ENCODE measurements at regions not wholly inside any gene's neighbourhood (a gene's known extent, or its start where the extent isn't known, plus 50 kb on each side); places are given as distances from the start of the nearest gene placed in this dataset.
"Not testable (repeated sequence)": the region's sequence is repeated elsewhere in the genome, so short reads cannot be mapped to it uniquely, and the experiment has no call there.

DNA sequence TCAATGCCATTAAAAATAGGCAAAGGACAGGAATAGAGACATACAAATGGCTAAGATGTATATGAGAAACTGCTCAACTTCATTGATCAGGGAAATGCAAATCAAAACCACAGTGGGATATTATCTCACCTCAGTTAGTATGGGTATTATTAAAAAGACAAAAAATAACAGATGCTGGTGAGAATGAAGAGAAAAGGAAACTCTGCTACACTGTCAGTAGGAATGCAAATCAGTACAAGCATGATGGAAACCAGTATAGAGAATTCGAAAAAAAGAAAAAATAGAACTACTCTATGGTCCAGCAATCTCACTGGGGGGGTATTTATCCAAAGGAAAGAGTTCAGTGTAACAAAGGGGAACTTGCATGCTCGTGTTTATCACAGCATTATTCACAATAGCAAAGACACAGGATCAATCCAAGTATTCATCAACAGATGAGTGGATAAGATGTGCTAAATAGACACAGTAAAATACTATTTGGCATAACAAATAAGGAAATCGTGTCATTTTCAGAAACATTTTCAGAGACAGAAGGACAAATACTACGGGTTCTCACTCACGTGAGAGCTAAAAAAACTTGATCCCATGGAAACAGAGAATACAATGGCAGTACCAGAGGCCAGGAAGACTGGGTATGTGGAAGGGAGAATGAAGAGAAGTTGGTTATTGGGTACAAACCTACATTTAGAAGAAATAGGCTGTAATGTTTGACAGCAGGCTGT lies 60.6 kb downstream of the CCDC74A start:
- H3K9me3 ChIP-seq (ENCODE audit: control insufficient read depth in 4 of 4, low read length in 3 of 4), result peaks cover 0 to 2% (median 0%) of the 10 kb centered on the region in 4 donors
- H3K36me3 ChIP-seq (ENCODE audit: control insufficient read depth in 4 of 4, insufficient read depth in 3 of 4, low read depth in 1 of 4, low read length in 3 of 4), result no peaks in the 10 kb centered on the region
- H3K4me1 ChIP-seq (ENCODE audit: control insufficient read depth in 4 of 4, insufficient read depth in 4 of 4, low read length in 3 of 4), result no peaks in the 10 kb centered on the region
- no peak overlapping the region for H3K4me3 ChIP-seq (ENCODE audit: low read depth in 1 of 3, low read length in 3 of 3)
- no peak overlapping the region for H3K9ac ChIP-seq (ENCODE audit: low read depth in 1 of 2, low read length in 2 of 2)
- no peak overlapping the region for H3K27ac ChIP-seq (ENCODE audit: low read depth in 1 of 2, low read length in 2 of 2)
- no peaks in the 10 kb centered on the region for H3K27me3 ChIP-seq (ENCODE audit: control insufficient read depth in 4 of 4, insufficient read depth in 4 of 4, low read length in 3 of 4)
- 59% methylated on average over 5 of the region's 5 CpGs for WGBS
- TF ChIP-seq SP1 (IDR thresholded peaks at IDR 0.05) (no peak), RAD21 (IDR thresholded peaks at IDR 0.05) (no peak), FOXA1 (IDR thresholded peaks at IDR 0.05) (no peak), RXRA (IDR thresholded peaks at IDR 0.05) (no peak), FOXA2 (IDR thresholded peaks at IDR 0.05) (no peak), TAF1 (conservative IDR thresholded peaks at IDR 0.05) (no peak), HNF4A (conservative IDR thresholded peaks at IDR 0.05) (no peak), HNF4G (IDR thresholded peaks at IDR 0.05) (no peak), EGR1 (IDR thresholded peaks at IDR 0.05; ENCODE audit: low read depth in 2 of 2) (no peak), NR2F2 (IDR thresholded peaks at IDR 0.05) (no peak)
- TF ChIP-seq, protein P1, sequence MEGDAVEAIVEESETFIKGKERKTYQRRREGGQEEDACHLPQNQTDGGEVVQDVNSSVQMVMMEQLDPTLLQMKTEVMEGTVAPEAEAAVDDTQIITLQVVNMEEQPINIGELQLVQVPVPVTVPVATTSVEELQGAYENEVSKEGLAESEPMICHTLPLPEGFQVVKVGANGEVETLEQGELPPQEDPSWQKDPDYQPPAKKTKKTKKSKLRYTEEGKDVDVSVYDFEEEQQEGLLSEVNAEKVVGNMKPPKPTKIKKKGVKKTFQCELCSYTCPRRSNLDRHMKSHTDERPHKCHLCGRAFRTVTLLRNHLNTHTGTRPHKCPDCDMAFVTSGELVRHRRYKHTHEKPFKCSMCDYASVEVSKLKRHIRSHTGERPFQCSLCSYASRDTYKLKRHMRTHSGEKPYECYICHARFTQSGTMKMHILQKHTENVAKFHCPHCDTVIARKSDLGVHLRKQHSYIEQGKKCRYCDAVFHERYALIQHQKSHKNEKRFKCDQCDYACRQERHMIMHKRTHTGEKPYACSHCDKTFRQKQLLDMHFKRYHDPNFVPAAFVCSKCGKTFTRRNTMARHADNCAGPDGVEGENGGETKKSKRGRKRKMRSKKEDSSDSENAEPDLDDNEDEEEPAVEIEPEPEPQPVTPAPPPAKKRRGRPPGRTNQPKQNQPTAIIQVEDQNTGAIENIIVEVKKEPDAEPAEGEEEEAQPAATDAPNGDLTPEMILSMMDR (IDR thresholded peaks at IDR 0.05; ENCODE audit: low read depth, low read length, missing input control), result no peak
- TF ChIP-seq, protein P2, sequence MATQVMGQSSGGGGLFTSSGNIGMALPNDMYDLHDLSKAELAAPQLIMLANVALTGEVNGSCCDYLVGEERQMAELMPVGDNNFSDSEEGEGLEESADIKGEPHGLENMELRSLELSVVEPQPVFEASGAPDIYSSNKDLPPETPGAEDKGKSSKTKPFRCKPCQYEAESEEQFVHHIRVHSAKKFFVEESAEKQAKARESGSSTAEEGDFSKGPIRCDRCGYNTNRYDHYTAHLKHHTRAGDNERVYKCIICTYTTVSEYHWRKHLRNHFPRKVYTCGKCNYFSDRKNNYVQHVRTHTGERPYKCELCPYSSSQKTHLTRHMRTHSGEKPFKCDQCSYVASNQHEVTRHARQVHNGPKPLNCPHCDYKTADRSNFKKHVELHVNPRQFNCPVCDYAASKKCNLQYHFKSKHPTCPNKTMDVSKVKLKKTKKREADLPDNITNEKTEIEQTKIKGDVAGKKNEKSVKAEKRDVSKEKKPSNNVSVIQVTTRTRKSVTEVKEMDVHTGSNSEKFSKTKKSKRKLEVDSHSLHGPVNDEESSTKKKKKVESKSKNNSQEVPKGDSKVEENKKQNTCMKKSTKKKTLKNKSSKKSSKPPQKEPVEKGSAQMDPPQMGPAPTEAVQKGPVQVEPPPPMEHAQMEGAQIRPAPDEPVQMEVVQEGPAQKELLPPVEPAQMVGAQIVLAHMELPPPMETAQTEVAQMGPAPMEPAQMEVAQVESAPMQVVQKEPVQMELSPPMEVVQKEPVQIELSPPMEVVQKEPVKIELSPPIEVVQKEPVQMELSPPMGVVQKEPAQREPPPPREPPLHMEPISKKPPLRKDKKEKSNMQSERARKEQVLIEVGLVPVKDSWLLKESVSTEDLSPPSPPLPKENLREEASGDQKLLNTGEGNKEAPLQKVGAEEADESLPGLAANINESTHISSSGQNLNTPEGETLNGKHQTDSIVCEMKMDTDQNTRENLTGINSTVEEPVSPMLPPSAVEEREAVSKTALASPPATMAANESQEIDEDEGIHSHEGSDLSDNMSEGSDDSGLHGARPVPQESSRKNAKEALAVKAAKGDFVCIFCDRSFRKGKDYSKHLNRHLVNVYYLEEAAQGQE (IDR thresholded peaks at IDR 0.05), result no peak
- TF ChIP-seq, protein P3, sequence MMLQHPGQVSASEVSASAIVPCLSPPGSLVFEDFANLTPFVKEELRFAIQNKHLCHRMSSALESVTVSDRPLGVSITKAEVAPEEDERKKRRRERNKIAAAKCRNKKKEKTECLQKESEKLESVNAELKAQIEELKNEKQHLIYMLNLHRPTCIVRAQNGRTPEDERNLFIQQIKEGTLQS (IDR thresholded peaks at IDR 0.05), result no peak
- TF ChIP-seq, protein P4, sequence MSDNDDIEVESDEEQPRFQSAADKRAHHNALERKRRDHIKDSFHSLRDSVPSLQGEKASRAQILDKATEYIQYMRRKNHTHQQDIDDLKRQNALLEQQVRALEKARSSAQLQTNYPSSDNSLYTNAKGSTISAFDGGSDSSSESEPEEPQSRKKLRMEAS (IDR thresholded peaks at IDR 0.05), result no peak
- no peak for DNase-seq (ENCODE audit: low spot score)

DNA sequence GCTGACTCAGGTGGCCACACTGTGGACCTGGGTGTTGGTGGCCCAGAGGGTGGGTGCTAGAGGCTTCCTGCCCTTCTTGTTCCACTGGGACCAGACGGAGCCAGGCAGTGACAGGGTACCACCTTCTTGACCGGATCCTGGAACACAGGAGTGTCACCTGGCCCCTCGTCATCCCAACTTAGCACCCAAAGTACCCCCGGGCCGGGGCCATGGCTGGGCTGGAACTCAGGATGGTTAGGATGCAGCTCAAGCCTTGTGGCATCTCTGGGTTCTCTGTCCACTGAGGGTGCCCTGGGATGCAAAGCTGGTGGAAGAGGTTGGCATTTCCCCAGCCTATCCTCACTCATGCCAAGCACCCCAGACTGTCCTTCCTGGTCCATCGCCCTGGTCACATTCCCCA lies 61.4 kb downstream of the CCDC74A start:
- H3K9ac ChIP-seq (ENCODE audit: low read depth in 1 of 2, low read length in 2 of 2); H3K27me3 ChIP-seq (ENCODE audit: control insufficient read depth in 4 of 4, insufficient read depth in 4 of 4, low read length in 3 of 4); DNase-seq (ENCODE audit: low spot score); H3K9me3 ChIP-seq (ENCODE audit: control insufficient read depth in 4 of 4, low read length in 3 of 4); H3K4me3 ChIP-seq (ENCODE audit: low read depth in 1 of 3, low read length in 3 of 3); H3K36me3 ChIP-seq (ENCODE audit: control insufficient read depth in 4 of 4, insufficient read depth in 3 of 4, low read depth in 1 of 4, low read length in 3 of 4); H3K4me1 ChIP-seq (ENCODE audit: control insufficient read depth in 4 of 4, insufficient read depth in 4 of 4, low read length in 3 of 4); H3K27ac ChIP-seq (ENCODE audit: low read depth in 1 of 2, low read length in 2 of 2): not testable (repeated sequence)
- 81% methylated on average over 6 of the region's 6 CpGs for WGBS

All from liver (tissue), 8 donors.